GM12878 (cell line): ENCODE measurements at regions not wholly inside any gene's neighbourhood (a gene's known extent, or its start where the extent isn't known, plus 50 kb on each side); places are given as distances from the start of the nearest gene placed in this dataset.

Source experiments
- ASH2L ChIP-seq: fragments of 300-600, 200-600 bp; sonication (generic); IDR thresholded peaks from 2 replicates; pipeline ENCODE4 v1.6.1; 2017; ENCODE audit warnings: low read depth, mild to moderate bottlenecking, borderline replicate concordance
- CBFB ChIP-seq: IDR thresholded peaks from 2 replicates; pipeline ENCODE4 v1.6.1; 2016; ENCODE audit warnings: antibody characterized with exemption, low read depth
- CTCF ChIP-seq, 3 experiments: IDR thresholded peaks in 2 of 3; conservative IDR thresholded peaks in 1 of 3; 2 replicates each; pipeline ENCODE4 v1.5.1; 2011; ENCODE audit warnings: low read depth in 3 of 3, low read length in 3 of 3, mild to moderate bottlenecking in 3 of 3, control low read depth in 2 of 3, moderate library complexity in 2 of 3, inconsistent platforms in 1 of 3, mixed read lengths in 1 of 3; ENCODE audit not compliant: control insufficient read depth in 2 of 3, insufficient read depth in 1 of 3; ENCODE audit errors: extremely low read depth in 1 of 3
- EP300 ChIP-seq, 2 experiments: fragments of 150-350 bp in 1 of 2; IDR thresholded peaks; 2 replicates each; pipeline ENCODE4 v1.6.1; 2011 to 2012; ENCODE audit warnings: low read depth in 2 of 2, low read length in 2 of 2, borderline replicate concordance in 1 of 2, improper control_type of control experiment in 1 of 2, inconsistent platforms in 1 of 2; ENCODE audit not compliant: control insufficient read depth in 1 of 2
- EZH2 ChIP-seq: IDR thresholded peaks from 2 replicates; pipeline ENCODE4 v1.6.1; 2012; ENCODE audit warnings: low read depth, mild to moderate bottlenecking, control low read depth, inconsistent platforms, low read length, borderline replicate concordance; ENCODE audit not compliant: control insufficient read depth
- FOS ChIP-seq: IDR thresholded peaks from 3 replicates; pipeline ENCODE4 v1.6.1; 2011; ENCODE audit warnings: borderline replicate concordance; ENCODE audit not compliant: insufficient read length; ENCODE audit errors: extremely low read depth
- HCFC1 ChIP-seq: fragments of 150-350 bp; IDR thresholded peaks from 2 replicates; pipeline ENCODE4 v1.6.1; 2014; ENCODE audit warnings: low read length
- HDGF ChIP-seq: fragments of 450-650 bp; IDR thresholded peaks from 2 replicates; pipeline ENCODE4 v1.6.1; 2016; ENCODE audit warnings: antibody characterized with exemption
- IKZF1 ChIP-seq: fragments of 450-650 bp; conservative IDR thresholded peaks from 2 replicates; pipeline ENCODE4 v1.6.1; 2017; ENCODE audit warnings: antibody characterized with exemption, mild to moderate bottlenecking
- LARP7 ChIP-seq: fragments of 450-650 bp; IDR thresholded peaks from 2 replicates; pipeline ENCODE4 v1.6.1; 2017; ENCODE audit warnings: mild to moderate bottlenecking
- MTA2 ChIP-seq: fragments of 450-650 bp; IDR thresholded peaks from 2 replicates; pipeline ENCODE4 v1.6.1; 2016; ENCODE audit warnings: low read depth, mild to moderate bottlenecking, moderate library complexity
- MYC ChIP-seq: IDR thresholded peaks from 2 replicates; pipeline ENCODE4 v1.6.1; 2011; ENCODE audit warnings: mild to moderate bottlenecking, low read length, moderate library complexity, inconsistent platforms; ENCODE audit not compliant: insufficient read depth, insufficient replicate concordance, insufficient read length, severe bottlenecking
- SMAD5 ChIP-seq: IDR thresholded peaks from 2 replicates; pipeline ENCODE4 v1.6.1; 2016; ENCODE audit warnings: antibody characterized with exemption, low read depth
- SREBF1 ChIP-seq: IDR thresholded peaks from 2 replicates; pipeline ENCODE4 v1.6.1; 2012; ENCODE audit warnings: mild to moderate bottlenecking, low read length
- TBL1XR1 ChIP-seq: IDR thresholded peaks from 2 replicates; pipeline ENCODE4 v1.6.1; 2012; ENCODE audit warnings: low read depth, low read length, improper control_type of control experiment
- ZNF217 ChIP-seq: fragments of 450-650 bp; IDR thresholded peaks from 2 replicates; pipeline ENCODE4 v1.6.1; 2017; ENCODE audit warnings: antibody characterized with exemption, mild to moderate bottlenecking

- TF ChIP-seq CTCF (IDR thresholded peaks at IDR 0.05 in 2 of 3, conservative IDR thresholded peaks at IDR 0.05 in 1 of 3; ENCODE audit: control insufficient read depth in 2 of 3, extremely low read depth in 1 of 3, insufficient read depth in 1 of 3, low read depth in 3 of 3, low read length in 3 of 3) (no peak), EZH2 (no peak), ASH2L (no peak), MYC (no peak), MTA2 (no peak), TBL1XR1 (no peak), SMAD5 (no peak), HDGF (no peak), CBFB (no peak), FOS (no peak), IKZF1 (no peak), ZNF217 (no peak), SREBF1 (no peak), HCFC1 (no peak), EP300 (IDR thresholded peaks at IDR 0.05; ENCODE audit: borderline replicate concordance in 1 of 2, control insufficient read depth in 1 of 2, low read depth in 2 of 2, low read length in 2 of 2) (no peak), LARP7 (no peak)
- TF ChIP-seq, all 136 proteins: peak for 0
These were observed 92.8 kb downstream of the MYEOV start (continued) for GRCh38 chr11:69386594-69387408.
